ENCODE measurements at regions not wholly inside any gene's neighbourhood (a gene's known extent, or its start where the extent isn't known, plus 50 kb on each side); places are given as distances from the start of the nearest gene placed in this dataset.

DNA sequence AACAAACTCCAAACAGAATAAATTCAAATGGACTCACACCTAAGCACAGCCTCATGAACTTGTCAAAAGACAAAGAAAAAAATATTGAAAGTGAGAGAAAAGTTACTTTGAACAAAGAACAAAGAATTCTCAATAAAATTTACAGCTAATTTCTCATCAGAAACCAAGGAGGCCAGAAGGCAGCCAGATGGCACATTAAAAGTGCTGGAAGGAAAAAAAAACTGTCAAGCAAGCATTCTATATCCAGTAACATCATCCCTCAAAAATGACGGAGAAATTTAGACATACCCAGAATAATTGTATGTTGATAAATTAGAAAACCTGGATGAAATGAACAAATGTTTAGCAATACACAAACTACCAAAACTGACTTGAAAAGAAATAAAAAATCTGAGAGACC, 129.8 kb upstream of the UQCRFS1 start:
- TF ChIP-seq, protein P1, sequence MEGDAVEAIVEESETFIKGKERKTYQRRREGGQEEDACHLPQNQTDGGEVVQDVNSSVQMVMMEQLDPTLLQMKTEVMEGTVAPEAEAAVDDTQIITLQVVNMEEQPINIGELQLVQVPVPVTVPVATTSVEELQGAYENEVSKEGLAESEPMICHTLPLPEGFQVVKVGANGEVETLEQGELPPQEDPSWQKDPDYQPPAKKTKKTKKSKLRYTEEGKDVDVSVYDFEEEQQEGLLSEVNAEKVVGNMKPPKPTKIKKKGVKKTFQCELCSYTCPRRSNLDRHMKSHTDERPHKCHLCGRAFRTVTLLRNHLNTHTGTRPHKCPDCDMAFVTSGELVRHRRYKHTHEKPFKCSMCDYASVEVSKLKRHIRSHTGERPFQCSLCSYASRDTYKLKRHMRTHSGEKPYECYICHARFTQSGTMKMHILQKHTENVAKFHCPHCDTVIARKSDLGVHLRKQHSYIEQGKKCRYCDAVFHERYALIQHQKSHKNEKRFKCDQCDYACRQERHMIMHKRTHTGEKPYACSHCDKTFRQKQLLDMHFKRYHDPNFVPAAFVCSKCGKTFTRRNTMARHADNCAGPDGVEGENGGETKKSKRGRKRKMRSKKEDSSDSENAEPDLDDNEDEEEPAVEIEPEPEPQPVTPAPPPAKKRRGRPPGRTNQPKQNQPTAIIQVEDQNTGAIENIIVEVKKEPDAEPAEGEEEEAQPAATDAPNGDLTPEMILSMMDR (IDR thresholded peaks at IDR 0.05) = no peak
- no peak for TF ChIP-seq POLR2A (IDR thresholded peaks at IDR 0.05)
